A673 (cell line): ENCODE measurements at regions not wholly inside any gene's neighbourhood (a gene's known extent, or its start where the extent isn't known, plus 50 kb on each side); places are given as distances from the start of the nearest gene placed in this dataset.

Source experiments
- BruUV-seq: library from RNA; stranded (reverse); fragments of 400-500 nt; replicated peaks from 2 replicates; lab custom pipeline; 2021; lab: Mats Ljungman, UMichigan
- CTCF ChIA-PET: fragments of 300-600 bp; sonication (Branson Sonifier 250); formaldehyde crosslinking; loops from one replicate; lab custom pipeline; 2022; ENCODE audit warnings: antibody characterized with exemption; lab: Charles Lee
- POLR2A ChIA-PET: fragments of 300-600 bp; sonication (Branson Sonifier 250); formaldehyde crosslinking; loops from one replicate; lab custom pipeline; 2022; ENCODE audit warnings: antibody characterized with exemption; ENCODE audit not compliant: low non-redundant PET; lab: Charles Lee
- DNase-seq: peaks from one replicate; pipeline ENCODE4 v3.0.0-alpha.2; 2015; ENCODE audit warnings: low spot score
- H3K27ac ChIP-seq: fragments of 200-600 bp; sonication (generic); 2 replicates; pipeline ENCODE4 v1.5.1; 2016; ENCODE audit warnings: mixed run types, low read depth, mild to moderate bottlenecking, mixed read lengths, antibody characterized with exemption, low read length; ENCODE audit not compliant: poor library complexity, severe bottlenecking
- H3K27me3 ChIP-seq: fragments of 200-600 bp; sonication (generic); replicated peaks from 2 replicates; pipeline ENCODE4 v1.6.1; 2017; ENCODE audit warnings: mixed run types, low read depth, mild to moderate bottlenecking, mixed read lengths, antibody characterized with exemption, low read length; ENCODE audit not compliant: insufficient read depth, poor library complexity
- H3K36me3 ChIP-seq: fragments of 200-600 bp; sonication (generic); 2 replicates; pipeline ENCODE4 v1.6.1; 2016; ENCODE audit warnings: mixed run types, mild to moderate bottlenecking, mixed read lengths, antibody characterized with exemption, low read length; ENCODE audit not compliant: insufficient read depth, poor library complexity, severe bottlenecking
- H3K4me1 ChIP-seq: fragments of 200-600 bp; sonication (generic); 2 replicates; pipeline ENCODE4 v1.6.1; 2017; ENCODE audit warnings: mixed run types, mild to moderate bottlenecking, mixed read lengths, antibody characterized with exemption, low read length; ENCODE audit not compliant: insufficient read depth, poor library complexity, severe bottlenecking
- H3K4me3 ChIP-seq: fragments of 200-600 bp; sonication (generic); 2 replicates; pipeline ENCODE4 v1.5.1; 2016; ENCODE audit warnings: low read depth, mixed run types, mild to moderate bottlenecking, mixed read lengths, low read length; ENCODE audit not compliant: poor library complexity, severe bottlenecking
- H3K9me3 ChIP-seq: fragments of 200-600 bp; sonication (generic); 2 replicates; pipeline ENCODE4 v1.6.1; 2016; ENCODE audit warnings: mixed run types, low read depth, mild to moderate bottlenecking, mixed read lengths, antibody characterized with exemption, low read length; ENCODE audit not compliant: poor library complexity, severe bottlenecking
- CTCF ChIP-seq: fragments of 300-800, 200-600 bp; sonication (generic); conservative IDR thresholded peaks from 2 replicates; pipeline ENCODE4 v1.5.1; 2017; ENCODE audit warnings: low read depth, mild to moderate bottlenecking, antibody characterized with exemption, low read length, moderate library complexity, mixed read lengths
- EZH2 ChIP-seq: fragments of 200-600 bp; sonication (generic); IDR thresholded peaks from 2 replicates; pipeline ENCODE4 v1.6.1; 2017; ENCODE audit warnings: borderline replicate concordance, low read depth, mild to moderate bottlenecking, mixed read lengths, antibody characterized with exemption, low read length; ENCODE audit not compliant: poor library complexity, severe bottlenecking
- intact Hi-C: fragments of 100-400 bp; cut with micrococcal nuclease; formaldehyde crosslinking; loops from one replicate; pipeline ENCODE4 v1.10.0; 2022; ENCODE audit not compliant: unreplicated experiment

- H3K9me3 ChIP-seq: no peaks in the 10 kb centered on the region
- no peak overlapping the region for H3K27ac ChIP-seq
- H3K4me1 ChIP-seq: no peaks in the 10 kb centered on the region
- intact Hi-C loops: no loop called here
- no peaks in the 10 kb centered on the region for H3K36me3 ChIP-seq
- TF ChIP-seq EZH2 (no peak), CTCF (no peak)
- DNase-seq: no peak
- POLR2A ChIA-PET: no interaction called here
- CTCF ChIA-PET: no interaction called here
- H3K4me3 ChIP-seq: no peak overlapping the region
- BruUV-seq: no TSS peak
- H3K27me3 ChIP-seq: no peaks in the 10 kb centered on the region
These were observed 680.8 kb upstream of the SEMA6A start for GRCh38 chr5:117255211-117256027.

DNA sequence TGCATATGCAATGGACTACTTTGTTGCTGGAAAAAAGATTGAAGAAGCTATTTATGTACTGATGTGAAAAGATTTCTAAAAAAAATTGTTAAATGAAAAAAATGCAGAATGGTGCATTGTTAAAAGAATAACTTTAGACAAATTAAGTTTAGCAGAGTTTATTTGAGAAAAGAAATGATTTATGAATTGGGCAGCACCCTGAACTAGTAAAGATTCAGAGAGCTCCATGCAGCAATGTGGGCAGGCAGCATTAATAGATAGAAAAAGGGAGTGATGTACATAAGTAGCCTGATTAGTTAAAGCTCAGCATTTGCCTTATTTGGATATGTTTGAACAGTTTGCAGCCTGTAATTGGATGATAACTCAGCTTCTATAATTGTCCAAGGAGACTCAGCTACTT lies 677.9 kb upstream of the SEMA6A start:
- no peak for DNase-seq
- no peaks in the 10 kb centered on the region for H3K4me1 ChIP-seq
- H3K27me3 ChIP-seq: no peaks in the 10 kb centered on the region
- ChIA-PET POLR2A (no interaction called here), CTCF (no interaction called here)
- no TSS peak for BruUV-seq
- no peaks in the 10 kb centered on the region for H3K9me3 ChIP-seq
- H3K36me3 ChIP-seq: no peaks in the 10 kb centered on the region
- intact Hi-C loops: no loop called here
- TF ChIP-seq CTCF (no peak), EZH2 (no peak)
- H3K27ac ChIP-seq: no peak overlapping the region
- no peak overlapping the region for H3K4me3 ChIP-seq

- CTCF ChIA-PET: no interaction called here
- Histone ChIP-seq H3K27ac (no peak overlapping the region), H3K36me3 (no peaks in the 10 kb centered on the region), H3K27me3 (no peaks in the 10 kb centered on the region), H3K9me3 (no peaks in the 10 kb centered on the region), H3K4me3 (no peak overlapping the region), H3K4me1 (no peaks in the 10 kb centered on the region)
- DNase-seq: no peak
- POLR2A ChIA-PET: interaction anchor here (0.6 kb wide), 1 partner anchor 681 kb away, joined by 3 read pairs; no protein-coding TSS in a partner anchor
- no TSS peak for BruUV-seq
- intact Hi-C loops: no loop called here
- TF ChIP-seq EZH2 (no peak), CTCF (no peak)
These were observed 674.6 kb upstream of the SEMA6A start for GRCh38 chr5:117249086-117249815.
